Stimulated activated CD8-positive, alpha-beta memory T cell treated with anti-CD3 and anti-CD28 coated beads, Interleukin-7, amount 100 ng/mL, for 1 hour (primary cell): ENCODE measurements at regions not wholly inside any gene's neighbourhood (a gene's known extent, or its start where the extent isn't known, plus 50 kb on each side); places are given as distances from the start of the nearest gene placed in this dataset.
"Not testable (repeated sequence)": the region's sequence is repeated elsewhere in the genome, so short reads cannot be mapped to it uniquely, and the experiment has no call there.

ENCODE experiments used
- DNase-seq, 2 donors: peaks; one replicate each; pipeline ENCODE4 v3.0.0-alpha.2; 2020; ENCODE audit warnings: low read depth in 2 of 2

- not testable (repeated sequence) for DNase-seq
These were observed 337.1 kb upstream of the MAF start for GRCh38 chr16:79937671-79938070.

DNA sequence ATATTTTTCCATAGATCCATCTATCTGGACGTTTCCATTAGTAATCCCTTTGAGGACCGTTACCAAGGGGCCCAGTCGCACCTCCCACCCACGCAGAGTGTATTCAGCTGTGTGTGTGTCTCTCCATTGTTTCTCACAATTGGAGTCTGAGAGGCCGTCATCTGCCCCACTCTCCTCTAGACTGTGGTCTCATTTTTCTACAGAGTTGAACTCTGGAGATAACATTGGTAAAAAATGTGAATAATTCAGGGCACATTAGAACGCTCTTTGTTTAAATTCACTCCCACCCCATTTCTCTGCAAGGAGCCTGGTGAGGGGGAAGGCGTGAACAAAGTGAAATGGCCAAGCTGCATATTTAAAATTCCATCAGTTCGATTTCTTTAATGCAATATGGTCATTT, 333.1 kb upstream of the MAF start:
- DNase-seq, result no peak

DNA sequence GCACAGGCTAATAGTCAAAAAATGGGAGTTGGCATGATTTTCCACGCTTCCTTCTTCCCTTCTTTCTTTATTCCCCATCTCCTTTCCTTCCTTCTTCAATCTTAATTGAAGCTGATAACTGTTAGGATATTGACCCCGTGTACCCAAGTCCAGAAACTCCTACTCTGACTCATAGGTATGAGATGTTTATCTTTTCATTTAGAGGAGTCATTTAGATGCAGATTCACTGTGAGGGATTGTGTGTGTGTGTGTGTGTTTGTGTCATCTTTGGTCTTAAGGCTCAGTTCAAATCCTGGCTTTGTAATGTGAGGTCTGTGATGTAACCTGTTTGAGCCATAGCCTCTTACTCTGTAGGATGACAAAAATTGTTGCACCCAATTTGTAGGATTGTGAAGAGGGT, 332.0 kb upstream of the MAF start:
- no peak for DNase-seq

DNA sequence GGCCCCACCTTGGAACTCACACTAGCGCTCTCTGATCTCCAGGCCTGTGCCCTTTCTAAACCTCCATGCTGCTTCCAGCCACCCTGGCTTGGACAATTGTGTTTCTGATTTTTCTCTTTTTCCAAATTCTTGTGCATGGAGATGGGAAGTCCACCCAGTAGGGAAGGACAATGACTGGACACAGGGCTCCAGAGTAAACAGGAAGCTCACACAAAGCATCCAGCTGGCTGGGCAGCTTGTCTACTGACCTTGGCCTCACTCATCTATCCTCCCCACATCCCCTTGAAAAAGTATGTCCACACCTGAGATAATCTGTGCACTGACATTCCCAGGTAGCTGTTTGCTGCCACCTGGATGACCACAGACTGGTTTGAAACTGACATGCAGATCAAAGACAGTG, 331.2 kb upstream of the MAF start:
- no peak for DNase-seq

- no peak for DNase-seq
These were observed 328.9 kb upstream of the MAF start for GRCh38 chr16:79929260-79929965.

DNA sequence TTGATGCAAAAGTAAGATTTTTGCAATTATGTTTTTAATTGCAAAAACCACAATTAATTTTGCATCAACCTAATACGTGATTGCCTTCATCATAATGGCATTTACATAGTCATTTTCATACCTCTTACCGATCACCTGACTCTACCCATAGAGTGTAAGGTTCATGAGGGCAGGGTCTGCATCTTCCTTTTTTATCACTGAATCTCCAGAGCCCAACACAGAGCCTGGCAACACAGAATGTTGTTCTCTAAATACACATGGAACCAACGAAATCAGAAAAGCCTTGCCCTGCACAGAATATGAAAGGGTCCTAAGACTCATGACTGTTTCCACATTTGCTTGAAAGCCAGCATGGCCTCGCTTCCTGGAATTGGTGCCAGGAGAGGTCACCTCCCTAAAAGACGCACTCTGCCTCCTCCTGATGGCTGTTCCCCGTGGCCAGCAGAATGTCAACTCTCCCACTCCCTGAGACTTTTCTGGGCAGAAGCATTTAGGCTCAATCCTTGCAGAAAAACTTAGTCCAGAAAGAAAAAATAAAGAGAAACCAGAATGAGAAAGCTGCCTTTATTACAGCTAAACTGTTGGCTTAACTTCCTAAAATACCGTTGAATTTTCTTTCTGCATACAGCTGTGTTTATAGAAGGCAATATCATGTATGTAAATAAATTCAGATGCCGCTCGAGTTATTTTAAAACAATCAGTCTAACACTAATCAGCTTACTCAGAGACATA, 327.8 kb upstream of the MAF start:
- no peak for DNase-seq

DNA sequence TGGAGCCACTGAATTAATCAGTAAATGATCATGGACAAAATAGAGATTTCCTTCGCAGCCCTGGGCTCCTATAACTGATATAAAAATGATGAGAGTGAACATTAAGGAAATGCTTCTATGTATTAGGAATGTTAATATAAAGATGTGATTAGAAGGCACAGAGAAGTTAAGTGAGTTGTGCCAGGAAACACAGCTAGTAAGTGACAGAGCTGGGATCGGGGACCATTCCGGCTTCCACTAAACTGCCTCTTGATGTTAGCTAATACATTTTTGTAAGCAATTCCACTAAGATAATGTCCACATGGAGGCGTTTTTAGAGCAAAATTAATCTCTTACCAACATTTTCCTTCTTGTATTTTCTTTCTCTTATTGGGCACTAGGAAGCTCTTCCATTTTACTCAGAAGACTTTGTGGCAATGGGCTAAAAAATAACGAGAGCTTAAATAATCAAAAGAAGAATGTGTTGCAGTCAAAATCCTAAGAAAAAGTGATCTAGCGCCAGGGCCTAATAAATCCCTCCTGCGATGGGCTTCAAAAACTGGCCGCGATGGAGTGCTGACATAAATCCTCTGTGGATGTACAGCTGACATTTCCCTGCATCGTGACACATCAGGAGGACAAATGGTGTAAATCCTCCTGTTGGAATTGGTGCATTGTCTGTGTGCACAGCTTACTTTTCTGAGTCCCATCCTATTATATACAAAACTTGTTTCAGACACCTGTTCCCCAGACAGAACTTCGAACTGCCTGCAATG, 326.1 kb upstream of the MAF start:
- DNase-seq, result no peak

GRCh38 chr16:79923431-79923830, 322.9 kb upstream of the MAF start:
- DNase-seq, result no peak

GRCh38 chr16:79920685-79921084, 320.1 kb upstream of the MAF start:
- no peak for DNase-seq

DNA sequence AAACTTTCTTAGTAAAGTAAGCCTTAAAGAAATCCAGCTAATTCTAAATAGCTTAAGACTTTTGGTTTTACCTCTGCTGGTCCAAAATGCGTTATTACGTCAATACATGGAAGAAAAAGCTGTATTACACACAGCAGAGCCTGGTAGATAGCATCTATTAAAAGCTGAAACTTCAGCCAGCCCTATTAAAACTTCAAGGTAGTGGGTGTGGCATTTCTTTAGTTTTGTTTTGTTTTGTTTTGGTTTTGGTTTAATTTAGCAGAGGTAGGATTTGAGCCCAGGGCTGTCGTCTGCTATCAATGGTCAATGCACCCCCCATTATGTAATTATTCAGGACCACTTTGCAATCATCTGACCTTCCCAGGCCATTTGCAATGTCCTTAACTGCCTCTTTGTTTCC, 318.4 kb upstream of the MAF start:
- no peak for DNase-seq

GRCh38 chr16:79915761-79916160, 315.2 kb upstream of the MAF start:
- no peak for DNase-seq

DNA sequence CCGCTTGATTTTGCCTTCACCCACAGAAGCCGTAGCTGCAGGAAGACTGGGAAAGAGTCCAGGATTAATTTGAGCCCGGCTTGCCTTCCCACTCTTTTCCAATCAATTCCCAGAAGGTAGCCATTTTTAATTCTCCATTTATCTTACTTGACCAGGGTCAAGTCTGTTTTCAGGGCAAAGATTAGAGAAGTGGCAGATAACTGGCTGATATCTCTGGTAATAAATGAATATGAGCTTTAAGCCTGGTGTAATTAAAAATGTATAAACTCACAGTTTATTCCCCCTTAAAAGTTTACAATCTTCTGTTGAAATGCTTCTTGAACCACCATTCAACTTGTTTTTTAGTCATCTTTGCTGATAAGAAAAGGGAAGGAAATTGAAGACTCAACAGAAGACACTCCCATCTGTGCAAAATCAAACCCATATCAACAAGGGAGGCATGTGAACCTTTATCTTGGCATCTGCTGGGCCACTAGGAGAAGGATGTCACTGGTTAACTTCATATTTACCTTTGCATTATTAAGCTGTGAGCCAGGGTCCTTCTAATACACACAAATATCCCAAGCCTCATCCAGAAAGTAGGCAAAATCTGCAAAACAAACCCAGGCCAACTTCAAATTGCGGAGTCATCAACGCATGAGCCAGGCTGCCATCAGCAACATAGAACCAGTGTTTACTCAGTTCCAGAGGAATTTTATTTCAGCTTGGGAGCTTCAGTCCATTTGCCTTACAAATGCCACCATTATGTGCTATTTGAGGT, 314.6 kb upstream of the MAF start:
- DNase-seq, result no peak

GRCh38 chr16:79912592-79913310, 312.2 kb upstream of the MAF start:
- DNase-seq, result no peak

DNA sequence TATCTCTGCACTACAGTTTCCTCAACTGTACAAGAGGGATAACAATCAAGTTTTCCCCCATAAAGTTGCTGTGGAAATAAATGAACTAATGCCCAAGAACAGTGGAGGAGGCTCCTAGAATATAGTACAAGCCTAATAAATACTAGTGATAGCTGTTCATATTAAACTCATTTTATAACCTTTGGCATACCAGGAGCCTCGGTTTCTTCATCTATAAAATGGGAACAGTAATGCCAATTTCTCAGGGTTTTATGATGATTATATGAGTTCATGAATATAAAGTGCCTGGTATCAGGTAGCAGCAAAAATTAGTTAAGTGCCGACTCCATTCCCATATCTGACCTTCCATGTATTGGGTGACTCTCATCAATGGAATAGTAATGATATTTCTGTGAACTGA, 311.1 kb upstream of the MAF start:
- DNase-seq, result no peak

GRCh38 chr16:79909571-79909970, 309.0 kb upstream of the MAF start:
- DNase-seq, result no peak

- DNase-seq, result no peak
These were observed 302.9 kb upstream of the MAF start for GRCh38 chr16:79903471-79903870.

GRCh38 chr16:79902351-79902750, 301.8 kb upstream of the MAF start:
- no peak for DNase-seq

DNA sequence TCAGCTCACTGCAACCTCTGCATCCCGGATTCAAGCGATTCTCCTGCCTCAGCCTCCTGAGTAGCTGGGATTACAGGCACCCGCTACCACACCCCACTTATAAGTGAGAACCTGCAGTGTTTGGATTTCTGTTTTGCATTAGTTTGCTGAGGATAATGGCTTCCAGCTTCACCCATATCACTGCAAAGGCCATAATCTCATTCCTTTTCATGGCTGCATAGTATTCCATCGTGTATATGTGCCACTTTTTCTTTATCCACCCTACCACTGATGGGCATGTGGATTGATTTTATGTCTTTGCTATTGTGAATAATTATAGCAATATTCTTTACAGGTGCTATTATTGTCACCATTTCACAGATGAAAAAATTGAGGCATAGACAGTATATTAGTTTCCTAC, 301.0 kb upstream of the MAF start:
- DNase-seq, result no peak

DNA sequence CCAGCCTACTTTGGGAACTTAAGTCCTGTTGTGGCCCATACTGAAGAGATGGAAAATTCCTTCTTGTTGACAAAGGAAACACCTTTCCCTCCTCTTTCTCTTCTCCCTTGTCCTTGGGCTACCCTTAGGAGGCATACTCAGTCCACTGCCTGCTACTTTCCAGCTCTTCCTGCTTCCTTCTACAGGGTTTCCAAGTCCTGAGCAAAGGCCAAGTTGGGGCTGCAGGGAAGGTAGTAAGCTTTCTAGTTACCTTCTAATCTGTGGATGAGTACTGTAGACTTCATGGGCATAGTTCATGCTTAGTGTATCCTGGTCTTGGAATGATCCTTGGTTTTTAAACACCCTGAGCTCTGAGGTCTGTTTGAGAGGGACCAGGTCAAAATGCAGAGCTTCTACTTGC, 299.2 kb upstream of the MAF start:
- DNase-seq, result no peak

DNA sequence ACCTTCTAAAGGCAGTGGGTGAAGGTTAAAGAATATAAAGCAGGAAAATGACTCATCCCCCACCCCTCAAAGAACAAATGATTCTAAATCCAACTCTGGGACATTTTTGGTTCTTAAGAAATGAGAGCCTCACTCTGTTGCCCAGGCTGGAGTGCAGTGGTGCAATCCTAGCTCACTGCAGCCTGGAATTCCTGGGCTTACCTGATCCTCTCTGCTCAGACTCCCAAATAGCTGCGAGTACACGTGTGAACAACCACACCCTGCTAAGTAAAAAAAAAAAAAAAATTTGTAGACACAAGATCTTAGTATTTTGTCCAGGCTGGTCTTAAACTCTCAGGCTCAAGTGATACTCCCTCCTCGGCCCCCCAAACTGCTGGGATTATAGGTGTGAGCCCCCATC, 298.8 kb upstream of the MAF start:
- no peak for DNase-seq

- no peak for DNase-seq
These were observed 298.2 kb upstream of the MAF start for GRCh38 chr16:79898703-79899102.
